NB4 (cell line): ENCODE measurements at regions not wholly inside any gene's neighbourhood (a gene's known extent, or its start where the extent isn't known, plus 50 kb on each side); places are given as distances from the start of the nearest gene placed in this dataset.

Experiments
- POLR2A ChIP-seq: IDR thresholded peaks from 2 replicates; pipeline ENCODE4 v1.6.1; 2011; ENCODE audit warnings: mild to moderate bottlenecking; ENCODE audit not compliant: insufficient read length; ENCODE audit errors: extremely low read depth
- TF ChIP-seq, protein P1 (sequence below): IDR thresholded peaks from one replicate; pipeline ENCODE4 v1.5.1; 2012; ENCODE audit warnings: low read depth, low read length
- TF ChIP-seq, protein P2 (sequence below): IDR thresholded peaks from 2 replicates; pipeline ENCODE4 v1.6.1; 2011; ENCODE audit warnings: low read depth, low read length

DNA sequence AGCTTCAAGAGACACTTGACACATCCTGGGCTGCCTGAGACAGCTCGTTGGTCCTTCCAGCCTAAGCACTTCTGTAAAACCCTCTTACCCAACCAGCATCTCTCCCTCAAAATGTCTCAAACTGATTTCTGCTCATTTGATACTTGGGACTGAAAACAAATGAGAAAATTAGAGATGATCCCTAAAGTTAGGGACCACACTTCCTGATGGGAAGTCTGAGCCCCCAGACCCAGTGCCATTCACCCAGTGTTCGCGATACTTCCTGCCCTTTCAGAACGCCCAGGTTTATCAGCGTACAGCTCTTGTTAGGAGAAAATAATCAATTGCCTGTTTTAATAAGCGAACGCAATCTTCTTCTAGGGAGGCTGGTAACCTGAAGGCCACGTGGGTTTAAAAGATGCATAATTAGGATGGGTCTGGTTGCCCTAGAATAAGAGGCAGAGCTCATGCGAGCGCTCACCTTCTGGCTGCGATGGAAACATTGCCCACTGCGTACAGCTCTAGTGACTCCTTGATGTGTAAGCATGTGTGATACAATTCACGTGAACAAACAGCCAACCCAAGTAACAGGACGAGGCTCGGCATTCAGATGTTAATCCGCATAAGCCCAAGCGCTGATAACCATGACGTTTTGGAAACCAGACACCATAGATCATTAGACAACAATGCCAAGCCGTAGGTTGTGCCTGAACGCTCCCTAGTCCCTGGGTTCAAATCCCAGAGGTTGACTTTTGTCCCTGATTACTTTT lies 213.1 kb downstream of the FOXL1 start:
- TF ChIP-seq, protein P1, sequence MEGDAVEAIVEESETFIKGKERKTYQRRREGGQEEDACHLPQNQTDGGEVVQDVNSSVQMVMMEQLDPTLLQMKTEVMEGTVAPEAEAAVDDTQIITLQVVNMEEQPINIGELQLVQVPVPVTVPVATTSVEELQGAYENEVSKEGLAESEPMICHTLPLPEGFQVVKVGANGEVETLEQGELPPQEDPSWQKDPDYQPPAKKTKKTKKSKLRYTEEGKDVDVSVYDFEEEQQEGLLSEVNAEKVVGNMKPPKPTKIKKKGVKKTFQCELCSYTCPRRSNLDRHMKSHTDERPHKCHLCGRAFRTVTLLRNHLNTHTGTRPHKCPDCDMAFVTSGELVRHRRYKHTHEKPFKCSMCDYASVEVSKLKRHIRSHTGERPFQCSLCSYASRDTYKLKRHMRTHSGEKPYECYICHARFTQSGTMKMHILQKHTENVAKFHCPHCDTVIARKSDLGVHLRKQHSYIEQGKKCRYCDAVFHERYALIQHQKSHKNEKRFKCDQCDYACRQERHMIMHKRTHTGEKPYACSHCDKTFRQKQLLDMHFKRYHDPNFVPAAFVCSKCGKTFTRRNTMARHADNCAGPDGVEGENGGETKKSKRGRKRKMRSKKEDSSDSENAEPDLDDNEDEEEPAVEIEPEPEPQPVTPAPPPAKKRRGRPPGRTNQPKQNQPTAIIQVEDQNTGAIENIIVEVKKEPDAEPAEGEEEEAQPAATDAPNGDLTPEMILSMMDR = no peak
- TF ChIP-seq POLR2A = no peak
- TF ChIP-seq, protein P2, sequence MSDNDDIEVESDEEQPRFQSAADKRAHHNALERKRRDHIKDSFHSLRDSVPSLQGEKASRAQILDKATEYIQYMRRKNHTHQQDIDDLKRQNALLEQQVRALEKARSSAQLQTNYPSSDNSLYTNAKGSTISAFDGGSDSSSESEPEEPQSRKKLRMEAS = no peak
